ENCODE measurements at regions not wholly inside any gene's neighbourhood (a gene's known extent, or its start where the extent isn't known, plus 50 kb on each side); places are given as distances from the start of the nearest gene placed in this dataset.

DNA sequence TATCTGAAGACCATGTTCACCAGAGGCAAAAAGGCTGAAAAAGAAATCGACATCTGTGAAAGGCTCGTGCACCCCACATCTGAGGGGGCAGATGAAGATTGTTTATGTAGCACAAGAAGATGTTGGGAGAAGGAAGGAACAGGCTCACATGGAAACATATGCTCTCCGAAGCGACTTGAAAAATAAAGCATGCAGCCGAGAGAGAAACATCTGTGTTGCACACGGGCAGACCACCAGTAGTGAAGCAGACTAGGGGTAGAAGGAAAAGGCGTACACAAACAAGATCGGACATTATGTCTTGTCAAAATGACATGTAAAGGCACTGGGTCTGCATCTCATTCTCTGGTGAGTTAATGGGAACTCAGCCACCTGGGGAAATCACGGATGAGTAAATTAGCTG is 356.5 kb downstream of the ZIC4 start:
- TF ChIP-seq SIN3A (IDR thresholded peaks at IDR 0.05; ENCODE audit: borderline replicate concordance, insufficient read depth, low read length) (no peak), POLR2AphosphoS5 (IDR thresholded peaks at IDR 0.05; ENCODE audit: low read depth, low read length) (no peak), TAF1 (IDR thresholded peaks at IDR 0.05; ENCODE audit: borderline replicate concordance, insufficient read depth, low read length) (no peak), FOXP2 (optimal IDR thresholded peaks at IDR 0.05; ENCODE audit: borderline replicate concordance, extremely low read depth, extremely low read length, insufficient read depth) (no peak)
- TF ChIP-seq, protein P1, sequence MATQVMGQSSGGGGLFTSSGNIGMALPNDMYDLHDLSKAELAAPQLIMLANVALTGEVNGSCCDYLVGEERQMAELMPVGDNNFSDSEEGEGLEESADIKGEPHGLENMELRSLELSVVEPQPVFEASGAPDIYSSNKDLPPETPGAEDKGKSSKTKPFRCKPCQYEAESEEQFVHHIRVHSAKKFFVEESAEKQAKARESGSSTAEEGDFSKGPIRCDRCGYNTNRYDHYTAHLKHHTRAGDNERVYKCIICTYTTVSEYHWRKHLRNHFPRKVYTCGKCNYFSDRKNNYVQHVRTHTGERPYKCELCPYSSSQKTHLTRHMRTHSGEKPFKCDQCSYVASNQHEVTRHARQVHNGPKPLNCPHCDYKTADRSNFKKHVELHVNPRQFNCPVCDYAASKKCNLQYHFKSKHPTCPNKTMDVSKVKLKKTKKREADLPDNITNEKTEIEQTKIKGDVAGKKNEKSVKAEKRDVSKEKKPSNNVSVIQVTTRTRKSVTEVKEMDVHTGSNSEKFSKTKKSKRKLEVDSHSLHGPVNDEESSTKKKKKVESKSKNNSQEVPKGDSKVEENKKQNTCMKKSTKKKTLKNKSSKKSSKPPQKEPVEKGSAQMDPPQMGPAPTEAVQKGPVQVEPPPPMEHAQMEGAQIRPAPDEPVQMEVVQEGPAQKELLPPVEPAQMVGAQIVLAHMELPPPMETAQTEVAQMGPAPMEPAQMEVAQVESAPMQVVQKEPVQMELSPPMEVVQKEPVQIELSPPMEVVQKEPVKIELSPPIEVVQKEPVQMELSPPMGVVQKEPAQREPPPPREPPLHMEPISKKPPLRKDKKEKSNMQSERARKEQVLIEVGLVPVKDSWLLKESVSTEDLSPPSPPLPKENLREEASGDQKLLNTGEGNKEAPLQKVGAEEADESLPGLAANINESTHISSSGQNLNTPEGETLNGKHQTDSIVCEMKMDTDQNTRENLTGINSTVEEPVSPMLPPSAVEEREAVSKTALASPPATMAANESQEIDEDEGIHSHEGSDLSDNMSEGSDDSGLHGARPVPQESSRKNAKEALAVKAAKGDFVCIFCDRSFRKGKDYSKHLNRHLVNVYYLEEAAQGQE (IDR thresholded peaks at IDR 0.05; ENCODE audit: insufficient read depth in 1 of 2, low read depth in 2 of 2, low read length in 2 of 2), result no peak

GRCh38 chr3:147049305-147049704 is 357.0 kb downstream of the ZIC4 start:
- TF ChIP-seq TAF1 (IDR thresholded peaks at IDR 0.05; ENCODE audit: borderline replicate concordance, insufficient read depth, low read length) (no peak), SIN3A (IDR thresholded peaks at IDR 0.05; ENCODE audit: borderline replicate concordance, insufficient read depth, low read length) (no peak), FOXP2 (optimal IDR thresholded peaks at IDR 0.05; ENCODE audit: borderline replicate concordance, extremely low read depth, extremely low read length, insufficient read depth) (no peak), POLR2AphosphoS5 (IDR thresholded peaks at IDR 0.05; ENCODE audit: low read depth, low read length) (no peak)
- TF ChIP-seq, protein P1 (IDR thresholded peaks at IDR 0.05; ENCODE audit: insufficient read depth in 1 of 2, low read depth in 2 of 2, low read length in 2 of 2), result no peak

DNA sequence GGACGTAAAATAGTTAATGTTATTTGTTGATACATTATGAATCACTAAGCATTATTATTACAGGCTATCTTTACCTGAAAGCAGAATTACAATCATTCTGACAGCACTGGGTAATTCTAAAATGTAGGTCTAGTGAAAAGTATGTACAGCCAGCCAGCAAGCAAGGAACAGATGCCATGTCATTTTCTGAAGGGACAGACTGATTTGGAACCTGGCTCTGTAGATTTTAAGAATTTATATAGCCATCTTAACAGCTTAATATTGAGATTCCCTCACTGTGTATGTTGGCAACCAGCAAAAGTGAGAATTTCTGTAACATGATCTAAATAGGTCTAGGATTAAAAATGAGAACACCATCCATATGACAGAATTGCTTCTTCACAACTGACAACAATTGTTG is 359.4 kb downstream of the ZIC4 start:
- TF ChIP-seq, protein P1 (IDR thresholded peaks at IDR 0.05; ENCODE audit: insufficient read depth in 1 of 2, low read depth in 2 of 2, low read length in 2 of 2), result no peak
- TF ChIP-seq SIN3A (IDR thresholded peaks at IDR 0.05; ENCODE audit: borderline replicate concordance, insufficient read depth, low read length) (no peak), POLR2AphosphoS5 (IDR thresholded peaks at IDR 0.05; ENCODE audit: low read depth, low read length) (no peak), TAF1 (IDR thresholded peaks at IDR 0.05; ENCODE audit: borderline replicate concordance, insufficient read depth, low read length) (no peak), FOXP2 (optimal IDR thresholded peaks at IDR 0.05; ENCODE audit: borderline replicate concordance, extremely low read depth, extremely low read length, insufficient read depth) (no peak)

DNA sequence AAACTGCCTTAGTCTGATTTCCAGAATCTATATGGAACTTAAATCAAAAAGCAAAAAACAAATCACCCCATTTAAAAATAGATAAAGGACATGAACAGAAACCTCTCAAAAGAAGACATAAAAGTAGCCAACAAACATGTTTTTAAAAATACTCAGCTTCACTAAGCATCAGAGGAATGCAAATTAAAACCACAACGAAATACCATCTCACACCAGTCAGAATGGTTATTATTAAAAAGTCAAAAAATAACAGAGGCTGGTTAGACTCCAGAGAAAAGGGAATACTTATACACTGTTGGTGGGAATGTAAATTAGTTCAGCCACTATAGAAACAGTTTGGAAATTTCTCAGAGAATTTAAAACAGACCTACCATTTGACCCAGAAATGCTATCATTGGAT is 367.9 kb downstream of the ZIC4 start:
- no peak for TF ChIP-seq FOXP2 (optimal IDR thresholded peaks at IDR 0.05; ENCODE audit: borderline replicate concordance, extremely low read depth, extremely low read length, insufficient read depth)
- TF ChIP-seq SIN3A (IDR thresholded peaks at IDR 0.05; ENCODE audit: borderline replicate concordance, insufficient read depth, low read length), result no peak
- no peak for TF ChIP-seq POLR2AphosphoS5 (IDR thresholded peaks at IDR 0.05; ENCODE audit: low read depth, low read length)
- TF ChIP-seq, protein P1 (IDR thresholded peaks at IDR 0.05; ENCODE audit: insufficient read depth in 1 of 2, low read depth in 2 of 2, low read length in 2 of 2), result no peak
- no peak for TF ChIP-seq TAF1 (IDR thresholded peaks at IDR 0.05; ENCODE audit: borderline replicate concordance, insufficient read depth, low read length)

- TF ChIP-seq SIN3A (IDR thresholded peaks at IDR 0.05; ENCODE audit: borderline replicate concordance, insufficient read depth, low read length) (no peak), POLR2AphosphoS5 (IDR thresholded peaks at IDR 0.05; ENCODE audit: low read depth, low read length) (no peak), TAF1 (IDR thresholded peaks at IDR 0.05; ENCODE audit: borderline replicate concordance, insufficient read depth, low read length) (no peak), FOXP2 (optimal IDR thresholded peaks at IDR 0.05; ENCODE audit: borderline replicate concordance, extremely low read depth, extremely low read length, insufficient read depth) (no peak)
- TF ChIP-seq, protein P1 (IDR thresholded peaks at IDR 0.05; ENCODE audit: insufficient read depth in 1 of 2, low read depth in 2 of 2, low read length in 2 of 2), result no peak
Observed at GRCh38 chr3:147034359-147034758, 372.0 kb downstream of the ZIC4 start.

Data from PFSK-1 (cell line).